LoVo (cell line): ENCODE measurements at regions not wholly inside any gene's neighbourhood (a gene's known extent, or its start where the extent isn't known, plus 50 kb on each side); places are given as distances from the start of the nearest gene placed in this dataset.
"Not testable (repeated sequence)": the region's sequence is repeated elsewhere in the genome, so short reads cannot be mapped to it uniquely, and the experiment has no call there.

ENCODE experiments used
- DNase-seq: peaks from one replicate; pipeline ENCODE4 v3.0.0-alpha.2; 2016; ENCODE audit warnings: low spot score

GRCh38 chrY:16120096-16120495, 1595.8 kb downstream of the NLGN4Y start:
- not testable (repeated sequence) for DNase-seq

- no peak for DNase-seq
Measured at GRCh38 chrY:16121988-16122387, 1597.7 kb downstream of the NLGN4Y start.

- DNase-seq, result no peak
Measured at GRCh38 chrY:16124630-16125317, 1600.4 kb downstream of the NLGN4Y start.

GRCh38 chrY:16136581-16137298, 1612.4 kb downstream of the NLGN4Y start:
- no peak for DNase-seq

GRCh38 chrY:16157801-16158200, 1633.5 kb downstream of the NLGN4Y start:
- DNase-seq, result peak; percentile 1

GRCh38 chrY:16175740-16176139, 1651.4 kb downstream of the NLGN4Y start:
- not testable (repeated sequence) for DNase-seq

GRCh38 chrY:16205482-16205881, 1674.5 kb downstream of the CDY2B start:
- DNase-seq, result not testable (repeated sequence)

GRCh38 chrY:16243322-16243721, 1636.7 kb downstream of the CDY2B start:
- DNase-seq, result not testable (repeated sequence)

GRCh38 chrY:16254551-16255295, 1625.3 kb downstream of the CDY2B start:
- DNase-seq, result not testable (repeated sequence)

- DNase-seq, result not testable (repeated sequence)
Measured at GRCh38 chrY:16255778-16256177, 1624.2 kb downstream of the CDY2B start.
